ENCODE measurements at regions not wholly inside any gene's neighbourhood (a gene's known extent, or its start where the extent isn't known, plus 50 kb on each side); places are given as distances from the start of the nearest gene placed in this dataset.
A peak's percentile ranks its signal among the peaks of the same experiment; 100 is the strongest.

DNA sequence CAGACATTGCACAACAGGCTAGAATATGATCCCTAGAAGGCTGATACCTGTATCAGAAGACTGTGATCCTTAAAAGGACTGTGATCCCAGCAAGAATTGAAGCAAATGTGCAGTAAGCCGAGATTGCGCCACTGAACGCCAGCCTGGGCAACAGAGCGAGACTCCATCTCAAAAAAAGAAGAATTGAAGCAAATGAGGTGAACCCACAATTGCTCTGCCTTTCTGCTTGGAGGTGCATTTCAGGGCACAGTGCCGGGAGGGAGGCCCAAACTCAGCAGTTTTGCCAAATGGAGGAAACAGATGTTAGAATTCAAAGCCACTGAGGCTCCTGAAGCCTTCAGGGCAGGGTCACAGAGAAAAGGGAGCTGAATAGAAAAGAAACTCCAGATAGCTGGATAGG is 61.1 kb upstream of the COCH start:
- Histone ChIP-seq H3K36me3 (no peaks in the 10 kb centered on the region), H3K9ac (no peak overlapping the region), H3K4me3 (no peak overlapping the region), H3K9me3 (replicated peaks in 1 of 11) (no peaks in the 10 kb centered on the region), H3K27ac (no peak overlapping the region), H4K20me1 (no peaks in the 10 kb centered on the region), H3K27me3 (no peaks in the 10 kb centered on the region), H3K4me2 (0 out of 22 replicates have a peak overlapping the region, but pooled peaks of 1 of the 11 experiments have one; percentile 15), H3K4me1 (no peaks in the 10 kb centered on the region; a peak in 1 of 20 replicates)
- peak in 1 of 11 experiments; percentile 9; a peak in 1 of 22 replicates for TF ChIP-seq Cebpa-rat (IDR thresholded peaks at IDR 0.05)

DNA sequence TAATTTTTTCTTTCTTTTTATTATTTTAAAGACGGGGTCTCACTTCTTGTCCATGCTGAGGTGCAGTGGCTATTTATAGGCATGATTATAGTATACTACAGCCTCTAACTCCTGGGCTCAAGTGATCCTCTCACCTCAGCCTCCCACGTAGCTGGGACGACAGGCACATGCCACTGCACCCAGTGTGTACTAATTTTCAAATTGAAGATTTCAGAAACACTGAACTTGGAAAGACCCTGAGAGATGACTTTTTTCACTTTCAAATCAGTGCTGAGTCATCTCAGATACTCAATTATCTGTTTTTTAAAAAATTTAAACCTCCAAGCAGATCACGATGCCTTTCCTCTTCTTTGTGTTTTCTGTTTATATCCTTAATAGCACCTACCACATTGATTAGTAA is 53.7 kb upstream of the COCH start:
- Histone ChIP-seq H3K27me3 (no peaks in the 10 kb centered on the region), H3K9ac (no peak overlapping the region), H3K27ac (no peak overlapping the region), H3K4me1 (no peaks in the 10 kb centered on the region), H3K4me2 (no peak overlapping the region), H3K9me3 (replicated peaks in 1 of 11) (peaks cover under 1 to 12% (median 5%) of the 10 kb centered on the region in 11 experiments; a peak in 18 of 22 replicates), H4K20me1 (no peaks in the 10 kb centered on the region), H3K36me3 (no peaks in the 10 kb centered on the region), H3K4me3 (no peak overlapping the region)
- TF ChIP-seq Cebpa-rat (IDR thresholded peaks at IDR 0.05): no peak

DNA sequence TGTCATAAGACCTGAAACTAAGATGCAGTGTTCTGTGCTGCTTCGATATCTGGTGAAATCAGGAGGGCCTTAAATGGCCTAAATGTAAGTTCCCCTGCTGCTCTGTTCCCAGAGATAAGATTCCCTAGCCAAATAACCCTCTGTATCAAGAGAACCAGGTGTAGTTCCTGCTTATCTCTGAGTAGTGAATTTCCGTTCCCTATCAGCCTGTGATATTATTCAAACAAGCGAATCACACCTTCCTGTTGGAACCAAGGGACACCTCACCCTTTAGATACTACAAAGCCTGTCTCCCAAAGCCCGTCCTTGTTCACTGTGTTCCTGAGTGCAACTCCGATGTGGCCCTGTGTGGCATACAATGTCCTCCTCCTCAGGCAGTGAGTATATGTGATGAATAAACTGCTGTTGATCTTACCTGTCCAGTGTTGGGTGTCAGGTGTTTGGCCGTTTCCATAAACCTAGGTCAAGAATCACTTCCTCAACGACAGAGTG is 52.2 kb upstream of the COCH start:
- no peaks in the 10 kb centered on the region for H3K27me3 ChIP-seq
- peaks cover 12 to 26% (median 16%) of the 10 kb centered on the region in 11 experiments; a peak in 20 of 22 replicates for H3K9me3 ChIP-seq (replicated peaks in 1 of 11)
- H3K9ac ChIP-seq: no peak overlapping the region
- H3K36me3 ChIP-seq: no peaks in the 10 kb centered on the region
- no peak overlapping the region for H3K4me2 ChIP-seq
- no peak overlapping the region for H3K27ac ChIP-seq
- no peaks in the 10 kb centered on the region for H4K20me1 ChIP-seq
- no peaks in the 10 kb centered on the region for H3K4me1 ChIP-seq
- TF ChIP-seq Cebpa-rat (IDR thresholded peaks at IDR 0.05): no peak
- H3K4me3 ChIP-seq: no peak overlapping the region

Measured in BLaER1 treated with 17β-estradiol and CSF1 and Interleukin-3, amounts not matched to agents 10 nM and 100 nM (cell line).